H1 (cell line): ENCODE measurements at regions not wholly inside any gene's neighbourhood (a gene's known extent, or its start where the extent isn't known, plus 50 kb on each side); places are given as distances from the start of the nearest gene placed in this dataset.

Experiments used
- CTCF ChIA-PET: fragments of 300-600 bp; sonication (Branson Sonifier 250); formaldehyde crosslinking; loops from one replicate; lab custom pipeline; 2021; ENCODE audit not compliant: partially characterized antibody; lab: Charles Lee
- POLR2A ChIA-PET: fragments of 300-600 bp; sonication (Branson Sonifier 250); formaldehyde crosslinking; loops from one replicate; lab custom pipeline; 2021; ENCODE audit warnings: inconsistent platforms; ENCODE audit not compliant: partially characterized antibody; lab: Charles Lee
- DNase-seq, 2 experiments: peaks; one replicate each; pipeline versions ENCODE4 v3.0.0 to v3.0.0-alpha.2; 2010 to 2022; ENCODE audit warnings: low spot score in 2 of 2, low read depth in 1 of 2, mixed read lengths in 1 of 2
- FAIRE-seq: peaks from 2 replicates; lab custom pipeline; 2011; peaks lifted over from hg19 to GRCh38; lab: Jason Lieb, UNC
- H2AFZ ChIP-seq: 2 replicates; pipeline ENCODE4 v1.8.1; 2012; ENCODE audit warnings: low read length, inconsistent platforms
- H2AK5ac ChIP-seq: 2 replicates; pipeline ENCODE4 v1.6.1; 2013; ENCODE audit warnings: low read depth, low read length
- H2BK120ac ChIP-seq: replicated peaks from 2 replicates; pipeline ENCODE3; 2013; ENCODE audit warnings: low read depth, low read length, inconsistent platforms
- H2BK12ac ChIP-seq: 2 replicates; pipeline ENCODE4 v1.6.1; 2013; ENCODE audit warnings: low read depth, low read length
- H2BK15ac ChIP-seq: 2 replicates; pipeline ENCODE4 v1.6.1; 2013; ENCODE audit warnings: low read length
- H2BK20ac ChIP-seq: 2 replicates; pipeline ENCODE4 v1.6.1; 2013; ENCODE audit warnings: low read length
- H2BK5ac ChIP-seq: 2 replicates; pipeline ENCODE4 v1.6.1; 2013; ENCODE audit warnings: low read depth, low read length
- H3K14ac ChIP-seq: 2 replicates; pipeline ENCODE4 v1.6.1; 2013; ENCODE audit warnings: inconsistent platforms; ENCODE audit not compliant: insufficient read length
- H3K18ac ChIP-seq: 2 replicates; pipeline ENCODE4 v1.6.1; 2013; ENCODE audit warnings: low read length; ENCODE audit errors: extremely low read depth
- H3K23ac ChIP-seq: 2 replicates; pipeline ENCODE4 v1.6.1; 2013; ENCODE audit warnings: inconsistent platforms; ENCODE audit not compliant: insufficient read length
- H3K23me2 ChIP-seq: 2 replicates; pipeline ENCODE4 v1.6.1; 2013; ENCODE audit warnings: low read depth, low read length
- H3K27ac ChIP-seq: 2 replicates; pipeline ENCODE4 v1.6.1; 2011; ENCODE audit warnings: low read depth, low read length, inconsistent platforms
- H3K27me3 ChIP-seq, 4 experiments: replicated peaks in 1 of 4; 1 replicate in 1 of 4; 2 replicates in 3 of 4; pipeline versions ENCODE4 v1.6.1 to v1.8.1; 2011 to 2013; ENCODE audit warnings: low read length in 3 of 4, mild to moderate bottlenecking in 3 of 4, inconsistent platforms in 2 of 4, mixed read lengths in 2 of 4, moderate library complexity in 1 of 4; ENCODE audit not compliant: control insufficient read depth in 3 of 4, insufficient read depth in 3 of 4; ENCODE audit errors: extremely low read depth in 1 of 4
- H3K36me3 ChIP-seq, 4 experiments: 2 replicates each; pipeline versions ENCODE4 v1.6.1 to v1.8.1; 2011 to 2013; ENCODE audit warnings: mild to moderate bottlenecking in 4 of 4, low read length in 3 of 4, moderate library complexity in 2 of 4, control low read depth in 1 of 4, inconsistent platforms in 1 of 4; ENCODE audit not compliant: insufficient read depth in 4 of 4, control insufficient read depth in 2 of 4
- H3K4ac ChIP-seq: replicated peaks from 2 replicates; pipeline ENCODE3; 2013; ENCODE audit warnings: low read length, low read depth, mixed read lengths, inconsistent platforms; ENCODE audit not compliant: insufficient read length
- H3K4me1 ChIP-seq, 4 experiments: replicated peaks in 1 of 4; 1 replicate in 1 of 4; 2 replicates in 3 of 4; pipeline versions ENCODE4 v1.6.1 to v1.8.1; 2011 to 2013; ENCODE audit warnings: low read length in 3 of 4, inconsistent platforms in 2 of 4, mixed read lengths in 1 of 4; ENCODE audit not compliant: insufficient read depth in 4 of 4, control insufficient read depth in 3 of 4
- H3K4me2 ChIP-seq, 2 experiments: 2 replicates each; pipeline versions ENCODE4 v1.6.1 to v1.8.1; 2011 to 2013; ENCODE audit warnings: low read depth in 2 of 2, low read length in 2 of 2, control low read depth in 1 of 2, inconsistent platforms in 1 of 2, mild to moderate bottlenecking in 1 of 2; ENCODE audit not compliant: insufficient read depth in 1 of 2
- H3K4me3 ChIP-seq, 4 experiments: fragments of 200-600, 300-600 bp in 1 of 4; sonication (generic), shearing (Covaris generic), sonication (Bioruptor Twin) in 1 of 4; 2 replicates each; pipeline versions ENCODE4 v1.5.1 to v1.8.1; 2011 to 2016; ENCODE audit warnings: low read length in 4 of 4, low read depth in 3 of 4, control low read depth in 2 of 4, inconsistent platforms in 2 of 4, mild to moderate bottlenecking in 2 of 4, mixed read lengths in 1 of 4, moderate library complexity in 1 of 4; ENCODE audit not compliant: insufficient read depth in 2 of 4; ENCODE audit errors: extremely low read depth in 1 of 4
- H3K56ac ChIP-seq: replicated peaks from 2 replicates; pipeline ENCODE3; 2013; ENCODE audit warnings: low read depth, mild to moderate bottlenecking, mixed read lengths, low read length, inconsistent platforms; ENCODE audit not compliant: insufficient read length
- H3K79me1 ChIP-seq: 2 replicates; pipeline ENCODE4 v1.6.1; 2013; ENCODE audit warnings: low read depth, low read length, control low read depth
- H3K79me2 ChIP-seq, 2 experiments: 2 replicates each; pipeline versions ENCODE4 v1.6.1 to v1.8.1; 2012 to 2013; ENCODE audit warnings: low read length in 2 of 2, mild to moderate bottlenecking in 2 of 2, inconsistent platforms in 1 of 2; ENCODE audit not compliant: insufficient read depth in 2 of 2, control insufficient read depth in 1 of 2
- H3K9ac ChIP-seq, 4 experiments: replicated peaks in 1 of 4; 1 replicate in 1 of 4; 2 replicates in 3 of 4; pipeline versions ENCODE4 v1.6.1 to v1.8.1; 2011 to 2013; ENCODE audit warnings: low read depth in 3 of 4, low read length in 3 of 4, control low read depth in 2 of 4, mild to moderate bottlenecking in 2 of 4, moderate library complexity in 2 of 4, inconsistent platforms in 1 of 4; ENCODE audit errors: extremely low read depth in 1 of 4
- H3K9me3 ChIP-seq, 2 experiments: 2 replicates each; pipeline versions ENCODE4 v1.6.1 to v1.8.1; 2012 to 2013; ENCODE audit warnings: mild to moderate bottlenecking in 2 of 2, moderate library complexity in 2 of 2, control low read depth in 1 of 2, inconsistent platforms in 1 of 2, low read depth in 1 of 2, low read length in 1 of 2, mixed read lengths in 1 of 2; ENCODE audit not compliant: insufficient read depth in 2 of 2
- H4K20me1 ChIP-seq, 2 experiments: replicated peaks in 1 of 2; 2 replicates each; pipeline versions ENCODE3 to v1.8.1; 2011 to 2013; ENCODE audit warnings: inconsistent platforms in 2 of 2, low read length in 2 of 2, mild to moderate bottlenecking in 1 of 2; ENCODE audit not compliant: insufficient read depth in 2 of 2, control insufficient read depth in 1 of 2
- H4K5ac ChIP-seq: 2 replicates; pipeline ENCODE4 v1.6.1; 2013; ENCODE audit warnings: low read length, low read depth, mixed read lengths, inconsistent platforms; ENCODE audit not compliant: insufficient read length
- H4K8ac ChIP-seq: 2 replicates; pipeline ENCODE4 v1.8.0; 2013; ENCODE audit warnings: mild to moderate bottlenecking, moderate library complexity, low read length, inconsistent platforms; ENCODE audit not compliant: insufficient read depth; ENCODE audit errors: extremely low read depth
- H4K91ac ChIP-seq: replicated peaks from 2 replicates; pipeline ENCODE3; 2013; ENCODE audit warnings: low read length, mixed read lengths, inconsistent platforms; ENCODE audit not compliant: insufficient read length
- CHD1 ChIP-seq: IDR thresholded peaks from 2 replicates; pipeline ENCODE4 v1.6.1; 2012; ENCODE audit warnings: low read depth, low read length, improper control_type of control experiment
- CHD2 ChIP-seq: IDR thresholded peaks from 2 replicates; pipeline ENCODE4 v1.6.1; 2012; ENCODE audit warnings: low read length, improper control_type of control experiment
- RAD21 ChIP-seq, 2 experiments: IDR thresholded peaks in 1 of 2; conservative IDR thresholded peaks in 1 of 2; 2 replicates each; pipeline ENCODE4 v1.6.1; 2011; ENCODE audit warnings: low read depth in 2 of 2, low read length in 2 of 2, improper control_type of control experiment in 1 of 2, inconsistent platforms in 1 of 2, mild to moderate bottlenecking in 1 of 2, moderate library complexity in 1 of 2
- TCF12 ChIP-seq: IDR thresholded peaks from 2 replicates; pipeline ENCODE4 v1.6.1; 2011; ENCODE audit warnings: low read depth, mild to moderate bottlenecking, low read length
- WGBS, 2 experiments: shearing (Covaris generic) in 1 of 2; methylation state at CpG; one replicate each; pipeline versions ENCODE4 v1.1.6 to v1.1.7; 2013 to 2015; ENCODE audit warnings: low lambda C conversion rate in 2 of 2, mixed read lengths in 2 of 2, inconsistent platforms in 1 of 2, low coverage in 1 of 2, missing lambda C conversion rate in 1 of 2; ENCODE audit not compliant: insufficient replicate concordance in 2 of 2, insufficient coverage in 1 of 2, insufficient read length in 1 of 2; ENCODE audit errors: extremely low coverage in 1 of 2, missing lambda C conversion rate in 1 of 2; 5-methylcytosine and 5-hydroxymethylcytosine counted together

DNA sequence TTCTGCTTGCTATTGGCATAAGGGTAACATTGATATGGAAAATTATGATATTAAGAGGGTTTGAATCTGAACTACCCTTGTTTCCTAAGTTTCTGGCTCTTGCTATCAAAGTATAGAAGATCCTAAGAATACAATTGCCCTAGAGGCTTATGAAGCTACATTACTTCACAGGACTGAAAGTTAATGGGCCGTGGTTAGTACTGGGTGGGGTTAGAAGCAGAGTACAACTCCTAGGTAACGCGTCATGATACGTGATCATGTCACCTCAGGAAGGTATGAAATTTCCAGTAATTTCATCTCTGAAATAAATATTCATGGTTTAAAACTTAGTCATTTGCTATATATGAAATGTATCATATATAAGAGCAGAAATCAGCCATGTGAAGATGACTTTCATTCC is 743.8 kb upstream of the NEGR1 start:
- Histone ChIP-seq H3K4me1 (no peaks in the 10 kb centered on the region), H3K79me1 (no peaks in the 10 kb centered on the region), H3K4me2 (no peak overlapping the region), H4K8ac (no peak overlapping the region), H2BK15ac (no peak overlapping the region), H3K36me3 (no peaks in the 10 kb centered on the region), H2AK5ac (no peak overlapping the region), H2BK12ac (no peak overlapping the region), H3K79me2 (no peaks in the 10 kb centered on the region), H3K23me2 (no peaks in the 10 kb centered on the region), H2BK120ac (no peak overlapping the region), H4K20me1 (no peaks in the 10 kb centered on the region), H3K56ac (no peak overlapping the region), H3K23ac (no peak overlapping the region), H3K14ac (no peak overlapping the region), H2BK5ac (no peak overlapping the region), H3K9ac (no peak overlapping the region), H4K91ac (no peak overlapping the region), H3K27ac (no peak overlapping the region), H3K4me3 (no peak overlapping the region), H3K27me3 (no peaks in the 10 kb centered on the region), H3K18ac (no peak overlapping the region), H3K4ac (no peak overlapping the region), H3K9me3 (no peaks in the 10 kb centered on the region), H2AFZ (no peak overlapping the region), H4K5ac (no peak overlapping the region), H2BK20ac (no peak overlapping the region)
- FAIRE-seq (no peak), DNase-seq (no peak)
- POLR2A ChIA-PET, result no interaction called here
- WGBS, 2 experiments, result 67% methylated on average over 4 of the region's 4 CpGs; no CpG with 5 or more reads in 1 of the 2 experiments
- CTCF ChIA-PET, result no interaction called here
- TF ChIP-seq TCF12 (no peak), CHD2 (no peak), CHD1 (no peak), RAD21 (IDR thresholded peaks at IDR 0.05 in 1 of 2, conservative IDR thresholded peaks at IDR 0.05 in 1 of 2; ENCODE audit: low read depth in 2 of 2, low read length in 2 of 2) (no peak)
